ENCODE measurements at regions not wholly inside any gene's neighbourhood (a gene's known extent, or its start where the extent isn't known, plus 50 kb on each side); places are given as distances from the start of the nearest gene placed in this dataset.
A peak's percentile ranks its signal among the peaks of the same experiment; 100 is the strongest.
"Not testable (repeated sequence)": the region's sequence is repeated elsewhere in the genome, so short reads cannot be mapped to it uniquely, and the experiment has no call there.

- peak overlapping the region; percentile 63 for H3K27ac ChIP-seq (ENCODE audit: low read depth, low read length)
- not testable (repeated sequence) for H3K36me3 ChIP-seq (ENCODE audit: control insufficient read depth, insufficient read depth, low read length); H3K9ac ChIP-seq (ENCODE audit: low read length); H3K4me1 ChIP-seq (ENCODE audit: control insufficient read depth, insufficient read depth, low read length); H3K4me3 ChIP-seq (ENCODE audit: low read length); H3K27me3 ChIP-seq (ENCODE audit: control insufficient read depth, insufficient read depth, low read length)
Observed at GRCh38 chr3:30455112-30455511, 151.3 kb upstream of the TGFBR2 start.

- no peak overlapping the region for H3K4me3 ChIP-seq (ENCODE audit: low read length)
- H3K36me3 ChIP-seq (ENCODE audit: control insufficient read depth, insufficient read depth, low read length): no peaks in the 10 kb centered on the region
- H3K9ac ChIP-seq (ENCODE audit: low read length): no peak overlapping the region
- peaks cover 8% of the 10 kb centered on the region for H3K4me1 ChIP-seq (ENCODE audit: control insufficient read depth, insufficient read depth, low read length)
- no peaks in the 10 kb centered on the region for H3K27me3 ChIP-seq (ENCODE audit: control insufficient read depth, insufficient read depth, low read length)
- peak overlapping the region; percentile 73 for H3K27ac ChIP-seq (ENCODE audit: low read depth, low read length)
Observed at GRCh38 chr3:30455840-30456239, 150.6 kb upstream of the TGFBR2 start.

GRCh38 chr3:30456264-30456663 lies 150.1 kb upstream of the TGFBR2 start:
- H3K4me3 ChIP-seq (ENCODE audit: low read length): no peak overlapping the region
- no peak overlapping the region for H3K9ac ChIP-seq (ENCODE audit: low read length)
- H3K36me3 ChIP-seq (ENCODE audit: control insufficient read depth, insufficient read depth, low read length): no peaks in the 10 kb centered on the region
- no peaks in the 10 kb centered on the region for H3K27me3 ChIP-seq (ENCODE audit: control insufficient read depth, insufficient read depth, low read length)
- H3K4me1 ChIP-seq (ENCODE audit: control insufficient read depth, insufficient read depth, low read length): peaks cover 8% of the 10 kb centered on the region
- peak overlapping the region; percentile 73 for H3K27ac ChIP-seq (ENCODE audit: low read depth, low read length)

- Histone ChIP-seq H3K4me1 (ENCODE audit: control insufficient read depth, insufficient read depth, low read length) (peaks cover 8% of the 10 kb centered on the region), H3K9ac (ENCODE audit: low read length) (no peak overlapping the region), H3K27me3 (ENCODE audit: control insufficient read depth, insufficient read depth, low read length) (no peaks in the 10 kb centered on the region), H3K27ac (ENCODE audit: low read depth, low read length) (no peak overlapping the region), H3K36me3 (ENCODE audit: control insufficient read depth, insufficient read depth, low read length) (no peaks in the 10 kb centered on the region), H3K4me3 (ENCODE audit: low read length) (no peak overlapping the region)
Observed at GRCh38 chr3:30457081-30457480, 149.3 kb upstream of the TGFBR2 start.

GRCh38 chr3:30457726-30458125 lies 148.7 kb upstream of the TGFBR2 start:
- Histone ChIP-seq H3K27ac (ENCODE audit: low read depth, low read length) (no peak overlapping the region), H3K4me3 (ENCODE audit: low read length) (no peak overlapping the region), H3K27me3 (ENCODE audit: control insufficient read depth, insufficient read depth, low read length) (no peaks in the 10 kb centered on the region), H3K4me1 (ENCODE audit: control insufficient read depth, insufficient read depth, low read length) (peaks cover 8% of the 10 kb centered on the region), H3K9ac (ENCODE audit: low read length) (no peak overlapping the region), H3K36me3 (ENCODE audit: control insufficient read depth, insufficient read depth, low read length) (no peaks in the 10 kb centered on the region)

GRCh38 chr3:30458376-30459171 lies 147.8 kb upstream of the TGFBR2 start:
- Histone ChIP-seq H3K27me3 (ENCODE audit: control insufficient read depth, insufficient read depth, low read length) (no peaks in the 10 kb centered on the region), H3K4me3 (ENCODE audit: low read length) (no peak overlapping the region), H3K4me1 (ENCODE audit: control insufficient read depth, insufficient read depth, low read length) (peaks cover 15% of the 10 kb centered on the region), H3K27ac (ENCODE audit: low read depth, low read length) (no peak overlapping the region), H3K36me3 (ENCODE audit: control insufficient read depth, insufficient read depth, low read length) (no peaks in the 10 kb centered on the region), H3K9ac (ENCODE audit: low read length) (no peak overlapping the region)

- Histone ChIP-seq H3K4me1 (ENCODE audit: control insufficient read depth, insufficient read depth, low read length) (peaks cover 10% of the 10 kb centered on the region), H3K27me3 (ENCODE audit: control insufficient read depth, insufficient read depth, low read length) (no peaks in the 10 kb centered on the region), H3K4me3 (ENCODE audit: low read length) (no peak overlapping the region), H3K36me3 (ENCODE audit: control insufficient read depth, insufficient read depth, low read length) (no peaks in the 10 kb centered on the region), H3K9ac (ENCODE audit: low read length) (no peak overlapping the region), H3K27ac (ENCODE audit: low read depth, low read length) (no peak overlapping the region)
Observed at GRCh38 chr3:30461311-30461710, 145.1 kb upstream of the TGFBR2 start.

GRCh38 chr3:30462721-30463470 lies 143.5 kb upstream of the TGFBR2 start:
- Histone ChIP-seq H3K27me3 (ENCODE audit: control insufficient read depth, insufficient read depth, low read length) (no peaks in the 10 kb centered on the region), H3K9ac (ENCODE audit: low read length) (no peak overlapping the region), H3K36me3 (ENCODE audit: control insufficient read depth, insufficient read depth, low read length) (no peaks in the 10 kb centered on the region), H3K4me1 (ENCODE audit: control insufficient read depth, insufficient read depth, low read length) (peaks cover 10% of the 10 kb centered on the region), H3K4me3 (ENCODE audit: low read length) (no peak overlapping the region), H3K27ac (ENCODE audit: low read depth, low read length) (peak overlapping the region; percentile 59)

GRCh38 chr3:30464381-30464780 lies 142.0 kb upstream of the TGFBR2 start:
- no peaks in the 10 kb centered on the region for H3K36me3 ChIP-seq (ENCODE audit: control insufficient read depth, insufficient read depth, low read length)
- H3K27ac ChIP-seq (ENCODE audit: low read depth, low read length): peak overlapping the region; percentile 41

GRCh38 chr3:30465454-30465853 lies 140.9 kb upstream of the TGFBR2 start:
- Histone ChIP-seq H3K27ac (ENCODE audit: low read depth, low read length) (peak overlapping the region; percentile 41), H3K4me3 (ENCODE audit: low read length) (no peak overlapping the region), H3K9ac (ENCODE audit: low read length) (no peak overlapping the region), H3K27me3 (ENCODE audit: control insufficient read depth, insufficient read depth, low read length) (no peaks in the 10 kb centered on the region), H3K36me3 (ENCODE audit: control insufficient read depth, insufficient read depth, low read length) (no peaks in the 10 kb centered on the region), H3K4me1 (ENCODE audit: control insufficient read depth, insufficient read depth, low read length) (peaks cover 10% of the 10 kb centered on the region)

More at GRCh38 chr3:30464381-30464780, 142.0 kb upstream of the TGFBR2 start:
- Histone ChIP-seq H3K4me1 (ENCODE audit: control insufficient read depth, insufficient read depth, low read length) (peaks cover 10% of the 10 kb centered on the region), H3K4me3 (ENCODE audit: low read length) (no peak overlapping the region), H3K9ac (ENCODE audit: low read length) (no peak overlapping the region), H3K27me3 (ENCODE audit: control insufficient read depth, insufficient read depth, low read length) (no peaks in the 10 kb centered on the region)

- Histone ChIP-seq H3K27me3 (ENCODE audit: control insufficient read depth, insufficient read depth, low read length) (no peaks in the 10 kb centered on the region), H3K36me3 (ENCODE audit: control insufficient read depth, insufficient read depth, low read length) (no peaks in the 10 kb centered on the region), H3K9ac (ENCODE audit: low read length) (no peak overlapping the region), H3K4me3 (ENCODE audit: low read length) (no peak overlapping the region), H3K27ac (ENCODE audit: low read depth, low read length) (no peak overlapping the region), H3K4me1 (ENCODE audit: control insufficient read depth, insufficient read depth, low read length) (peaks cover 10% of the 10 kb centered on the region)
Observed at GRCh38 chr3:30467596-30468238, 138.7 kb upstream of the TGFBR2 start.

- Histone ChIP-seq H3K27ac (ENCODE audit: low read depth, low read length) (no peak overlapping the region), H3K4me1 (ENCODE audit: control insufficient read depth, insufficient read depth, low read length) (peaks cover 2% of the 10 kb centered on the region), H3K27me3 (ENCODE audit: control insufficient read depth, insufficient read depth, low read length) (no peaks in the 10 kb centered on the region), H3K9ac (ENCODE audit: low read length) (no peak overlapping the region), H3K4me3 (ENCODE audit: low read length) (no peak overlapping the region), H3K36me3 (ENCODE audit: control insufficient read depth, insufficient read depth, low read length) (no peaks in the 10 kb centered on the region)
Observed at GRCh38 chr3:30469133-30469532, 137.3 kb upstream of the TGFBR2 start.

Measured in rectal smooth muscle tissue (tissue), 1 donor.